HG03108 (cell line): ENCODE measurements at regions not wholly inside any gene's neighbourhood (a gene's known extent, or its start where the extent isn't known, plus 50 kb on each side); places are given as distances from the start of the nearest gene placed in this dataset.
A peak's percentile ranks its signal among the peaks of the same experiment; 100 is the strongest.
"Not testable (repeated sequence)": the region's sequence is repeated elsewhere in the genome, so short reads cannot be mapped to it uniquely, and the experiment has no call there.

ENCODE experiments used
- ATAC-seq: cut with Tn5 transposase; IDR thresholded peaks from one replicate; pipeline ENCODE4 v1.9.1; 2021; ENCODE audit warnings: moderate library complexity; ENCODE audit not compliant: unreplicated experiment

GRCh38 chr3:178967177-178967532, 104.5 kb downstream of the ZMAT3 start:
- peak; percentile 18 for ATAC-seq

GRCh38 chr3:178966299-178967176, 105.1 kb downstream of the ZMAT3 start:
- ATAC-seq, result peak; percentile 51

- no peak for ATAC-seq
These were observed 107.1 kb downstream of the ZMAT3 start for GRCh38 chr3:178964551-178964950.

GRCh38 chr3:178960918-178961317, 110.7 kb downstream of the ZMAT3 start:
- ATAC-seq, result no peak

- ATAC-seq, result no peak
These were observed 111.4 kb downstream of the ZMAT3 start for GRCh38 chr3:178960181-178960580.

- no peak for ATAC-seq
These were observed 120.9 kb downstream of the ZMAT3 start for GRCh38 chr3:178950676-178951075.

- no peak for ATAC-seq
These were observed 121.7 kb downstream of the ZMAT3 start for GRCh38 chr3:178949896-178950295.

- ATAC-seq, result no peak
These were observed 123.1 kb downstream of the ZMAT3 start for GRCh38 chr3:178948546-178948945.

- ATAC-seq, result no peak
These were observed 123.9 kb downstream of the ZMAT3 start for GRCh38 chr3:178947738-178948137.

- ATAC-seq, result not testable (repeated sequence)
These were observed 129.3 kb downstream of the ZMAT3 start for GRCh38 chr3:178942261-178942660.

GRCh38 chr3:178930116-178930515, 141.5 kb downstream of the ZMAT3 start:
- ATAC-seq, result no peak

GRCh38 chr3:178916223-178916622, 155.4 kb downstream of the ZMAT3 start:
- no peak for ATAC-seq

GRCh38 chr3:178915365-178915764, 156.2 kb downstream of the ZMAT3 start:
- no peak for ATAC-seq

- no peak for ATAC-seq
These were observed 164.5 kb downstream of the ZMAT3 start for GRCh38 chr3:178907081-178907480.

GRCh38 chr3:178901204-178901603, 170.4 kb downstream of the ZMAT3 start:
- no peak for ATAC-seq

- ATAC-seq, result no peak
These were observed 171.5 kb downstream of the ZMAT3 start for GRCh38 chr3:178900029-178900646.

- ATAC-seq, result no peak
These were observed 176.3 kb downstream of the ZMAT3 start for GRCh38 chr3:178895178-178895789.
